Medulla oblongata (tissue), 1 donor: ENCODE measurements at regions not wholly inside any gene's neighbourhood (a gene's known extent, or its start where the extent isn't known, plus 50 kb on each side); places are given as distances from the start of the nearest gene placed in this dataset.
"Not testable (repeated sequence)": the region's sequence is repeated elsewhere in the genome, so short reads cannot be mapped to it uniquely, and the experiment has no call there.

ENCODE experiments used
- DNase-seq: peaks from one replicate; pipeline ENCODE4 v3.0.0-alpha.2; 2015; ENCODE audit errors: extremely low spot score

DNA sequence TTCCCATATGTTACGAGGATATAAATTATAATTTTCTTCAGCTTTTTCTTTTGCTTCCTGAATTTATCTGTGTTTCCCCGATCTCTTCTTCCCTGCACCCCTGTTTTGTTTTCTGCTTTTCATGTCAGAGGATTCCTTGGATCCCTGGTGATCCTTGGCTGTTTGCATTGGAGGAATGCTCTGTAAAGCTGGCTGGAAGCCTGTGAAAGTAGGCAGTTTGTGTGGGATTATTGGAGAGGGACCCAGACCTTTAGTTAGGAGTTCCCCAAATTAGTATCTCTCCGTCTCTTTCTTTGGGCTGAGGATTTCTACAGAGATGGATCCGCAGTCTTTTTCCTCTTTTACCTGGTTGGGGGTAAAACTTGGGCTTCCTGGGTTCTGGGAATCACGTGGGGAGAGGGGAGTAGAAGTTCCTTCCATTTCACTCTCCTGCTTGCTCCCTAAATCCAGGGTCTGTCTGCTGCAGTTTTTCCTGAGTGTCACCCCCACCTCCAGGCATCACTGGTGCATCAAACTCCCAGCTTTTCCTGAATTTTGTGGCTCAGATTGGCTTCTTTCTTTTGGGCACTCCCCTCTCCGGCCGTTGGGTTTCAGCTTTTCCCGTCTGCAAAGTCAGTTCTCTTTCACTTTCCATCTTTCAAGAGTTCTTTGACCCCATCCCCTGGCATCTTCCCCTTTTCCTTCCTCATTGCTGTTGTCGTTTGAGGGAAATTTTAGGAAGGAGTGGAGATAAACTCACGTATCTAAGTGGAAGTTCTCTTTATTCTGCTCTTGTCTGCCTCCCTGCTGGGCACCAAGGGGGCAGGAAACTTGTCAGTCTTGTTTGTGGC is 79.1 kb upstream of the ALX4 start:
- DNase-seq = peak; percentile 21

DNA sequence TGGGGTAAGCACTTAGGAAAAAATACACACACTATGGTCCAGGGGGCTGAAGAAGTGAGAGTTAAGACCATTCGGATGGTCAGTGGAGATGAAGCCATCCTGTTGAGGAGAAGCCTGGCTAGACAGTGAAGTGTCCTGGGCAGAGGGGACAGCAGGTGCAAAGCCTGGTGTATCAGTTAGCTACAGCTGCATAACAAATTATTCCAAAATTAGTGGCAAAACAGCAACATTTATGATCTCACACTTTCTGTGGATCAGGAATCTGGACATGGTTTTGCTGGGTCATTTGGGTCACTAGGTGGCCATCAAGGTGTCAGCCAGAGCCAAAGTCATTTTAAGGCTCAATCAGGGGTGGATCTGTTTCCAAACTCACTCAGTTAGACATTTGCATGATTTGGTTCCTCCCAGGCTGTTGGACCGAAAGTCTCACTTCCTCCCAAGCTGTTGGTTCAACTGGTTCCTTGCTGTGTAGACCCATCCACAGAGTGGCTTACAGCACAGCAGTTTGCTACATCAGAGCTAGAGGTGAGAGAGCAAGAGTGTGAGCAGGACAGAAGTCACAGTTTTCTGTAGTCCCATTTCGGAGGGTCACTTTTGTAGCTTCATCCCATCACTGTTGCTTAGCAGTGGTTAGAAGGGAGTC is 80.1 kb upstream of the ALX4 start:
- no peak for DNase-seq

DNA sequence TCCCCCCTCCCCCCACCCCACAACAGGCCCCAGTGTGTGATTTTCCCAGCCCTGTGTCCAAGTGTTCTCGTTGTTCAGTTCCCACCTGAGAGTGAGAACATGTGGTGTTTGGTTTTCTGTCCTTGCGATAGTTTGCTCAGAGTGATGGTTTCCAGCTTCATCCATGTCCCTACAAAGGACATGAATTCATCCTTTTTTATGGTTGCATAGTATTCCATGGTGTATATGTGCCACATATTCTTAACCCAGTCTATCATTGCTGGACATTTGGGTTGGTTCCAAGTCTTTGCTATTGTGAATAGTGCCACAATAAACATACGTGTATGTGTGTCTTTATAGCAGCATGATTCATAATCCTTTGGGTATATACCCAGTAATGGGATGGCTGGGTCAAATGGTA is 81.1 kb upstream of the ALX4 start:
- not testable (repeated sequence) for DNase-seq

DNA sequence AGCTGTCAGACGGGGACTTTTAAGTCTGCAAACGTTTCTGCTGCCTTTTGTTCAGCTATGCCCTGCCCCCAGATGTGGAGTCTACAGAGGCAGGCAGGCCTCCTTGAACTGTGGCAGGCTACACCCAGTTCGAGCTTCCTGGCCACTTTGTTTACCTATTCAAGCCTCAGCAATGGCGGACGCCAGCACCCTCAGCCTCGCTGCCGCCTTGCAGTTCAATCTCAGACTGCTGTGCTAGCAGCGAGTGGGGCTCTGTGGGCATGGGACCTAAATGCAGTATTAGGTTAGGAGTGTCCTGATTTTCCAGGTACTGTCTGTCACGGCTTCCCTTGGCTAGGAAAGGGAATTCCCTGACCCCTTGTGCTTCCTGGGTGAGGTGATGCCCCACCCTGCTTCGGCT is 86.8 kb upstream of the ALX4 start:
- not testable (repeated sequence) for DNase-seq

DNA sequence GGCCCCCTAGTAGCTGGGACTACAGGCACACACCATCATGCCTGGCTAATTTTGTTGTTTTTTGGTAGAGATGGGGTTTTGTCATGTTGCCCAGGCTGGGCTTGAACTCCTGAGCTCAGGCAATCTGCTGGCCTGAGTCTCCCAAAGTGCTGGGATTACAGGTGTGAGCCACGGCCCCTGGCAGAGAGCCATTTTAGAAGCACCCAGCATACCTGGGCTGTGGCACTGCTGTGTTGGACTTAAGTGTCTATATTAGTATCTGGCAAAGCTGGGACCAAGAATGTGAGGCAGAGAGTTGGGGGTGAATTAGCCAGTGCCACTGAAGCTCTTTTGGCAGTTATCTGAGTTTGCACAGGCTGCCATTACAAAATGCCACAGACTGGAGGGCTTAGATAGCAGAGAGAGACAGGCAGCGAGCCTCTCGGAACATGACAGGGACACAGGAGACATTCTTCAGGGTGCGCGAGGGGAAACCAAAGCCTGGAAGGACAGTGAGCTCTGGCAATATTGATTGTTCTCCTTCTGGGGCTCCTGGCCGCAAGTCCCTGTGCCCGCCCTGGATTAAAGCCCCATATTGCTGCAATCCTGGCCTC is 87.7 kb upstream of the ALX4 start:
- no peak for DNase-seq

DNA sequence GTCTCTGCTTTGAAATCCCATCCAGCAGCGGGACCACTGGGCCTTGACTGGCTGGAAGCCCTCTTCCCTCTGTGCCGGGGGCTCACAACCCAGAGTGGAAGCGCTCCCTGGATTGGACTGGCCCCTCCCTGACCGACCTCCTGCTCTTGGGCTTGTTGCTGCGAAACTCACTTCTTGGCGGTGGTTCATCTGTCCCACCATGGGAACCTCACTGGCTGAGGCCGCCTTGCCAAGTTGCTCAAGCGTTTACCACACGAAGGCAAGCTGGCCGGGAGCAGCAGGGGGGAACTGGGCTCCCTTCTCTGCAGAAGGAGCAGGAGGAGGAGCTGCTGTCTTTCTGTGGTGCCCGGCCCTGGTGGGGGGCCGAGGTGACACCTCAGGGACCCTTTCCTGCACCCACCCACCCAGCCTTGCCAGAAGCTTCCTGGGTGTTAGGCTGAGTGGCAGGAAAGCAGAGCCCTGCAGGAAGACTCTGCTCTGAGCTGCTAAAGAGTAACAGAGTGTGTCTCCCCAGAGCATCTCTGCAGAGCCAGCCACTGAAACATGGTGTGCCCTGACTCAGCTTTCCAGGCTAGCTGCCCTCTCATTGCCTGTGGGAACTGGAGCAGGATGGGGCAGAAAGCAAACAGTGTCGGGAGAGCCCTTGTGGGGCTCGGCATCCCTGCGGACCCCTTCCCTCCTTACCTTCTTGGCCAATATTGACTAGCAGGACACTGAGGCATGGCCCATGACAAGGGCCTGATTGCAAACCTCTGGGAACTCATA is 88.5 kb upstream of the ALX4 start:
- DNase-seq = no peak

DNA sequence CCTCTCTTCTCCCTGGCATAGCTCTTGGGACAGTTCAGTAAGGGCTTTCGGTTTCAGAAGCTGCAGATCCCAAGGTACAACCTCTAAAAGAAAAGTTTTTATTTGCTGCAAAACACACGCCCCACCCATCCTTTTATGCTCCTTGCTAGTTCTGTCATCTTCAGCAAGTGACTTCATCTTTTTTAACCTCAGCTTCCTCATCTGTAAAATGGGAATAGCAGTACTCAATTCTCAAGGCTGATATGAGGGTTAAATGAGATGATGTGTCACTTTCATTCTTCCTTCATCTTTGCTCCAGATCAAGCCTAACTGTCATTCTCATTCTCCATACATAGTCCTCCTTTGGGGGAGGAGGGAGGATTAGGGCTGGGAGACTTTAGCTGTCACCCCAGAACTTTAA is 90.0 kb upstream of the ALX4 start:
- no peak for DNase-seq

DNA sequence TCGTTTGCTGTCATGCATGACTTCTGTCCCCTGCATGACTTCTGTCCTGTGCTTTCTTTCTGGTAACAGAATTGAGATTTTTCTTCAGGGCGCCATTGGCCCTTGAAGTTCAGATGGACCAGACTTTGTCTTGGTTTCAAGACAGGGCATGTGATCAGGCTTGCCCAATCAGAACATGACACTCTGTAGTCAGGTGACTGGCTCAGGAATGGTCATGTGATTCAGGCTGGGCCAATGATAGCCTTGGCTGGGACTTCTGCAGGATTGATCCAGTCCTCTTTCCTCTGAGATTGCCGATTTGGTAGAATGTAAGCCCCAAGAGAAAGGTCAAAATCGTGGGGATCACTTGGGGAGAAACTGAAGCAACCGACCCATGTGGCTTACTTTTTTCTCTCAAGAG is 90.5 kb upstream of the ALX4 start:
- no peak for DNase-seq

DNA sequence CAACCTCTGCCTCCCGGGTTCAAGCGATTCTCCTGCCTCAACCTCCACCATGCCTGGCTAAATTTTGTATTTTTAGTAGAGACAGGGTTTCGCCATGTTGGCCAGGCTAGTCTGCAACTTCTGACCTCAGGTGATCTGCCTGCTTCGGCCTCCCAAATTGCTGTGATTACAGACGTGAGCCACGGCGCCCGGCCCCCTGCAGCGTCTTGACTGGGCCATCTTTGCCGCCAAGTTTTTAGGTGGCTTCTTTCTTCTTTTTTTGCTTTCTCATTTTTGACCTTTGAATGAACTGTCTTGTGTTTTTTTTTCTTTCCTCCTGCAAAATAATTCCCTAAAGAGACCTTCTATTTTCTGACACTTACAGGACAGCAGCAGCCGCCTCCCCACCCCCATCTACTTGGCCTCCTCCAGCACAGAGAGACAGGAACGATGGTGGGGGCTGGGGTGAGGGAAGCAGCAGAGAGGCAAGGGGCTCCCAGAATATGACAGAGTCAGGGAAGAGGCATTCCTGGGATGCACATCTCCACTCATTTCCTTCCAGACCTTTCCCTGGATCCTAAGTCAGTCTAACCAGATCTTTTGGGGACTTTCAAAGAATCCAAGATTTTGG is 92.6 kb upstream of the ALX4 start:
- no peak for DNase-seq

DNA sequence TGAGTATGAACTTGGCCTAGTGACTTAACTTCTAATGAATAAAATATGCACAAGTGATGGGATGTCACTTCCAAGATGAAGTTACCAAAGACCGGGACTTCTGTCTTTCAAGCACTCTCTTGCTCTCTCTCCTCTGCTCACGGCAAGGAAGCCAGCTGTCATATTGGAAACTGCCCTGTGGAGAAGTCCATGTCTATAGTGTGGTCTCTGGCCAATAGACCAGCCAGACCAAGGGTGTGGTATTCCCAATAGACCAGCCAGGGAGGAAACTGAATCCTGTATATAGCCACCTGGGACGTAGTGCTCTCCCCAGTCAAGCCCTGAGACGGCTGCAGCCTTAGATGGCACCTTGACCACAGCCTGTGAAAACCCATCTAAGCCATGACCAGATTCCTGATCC is 93.2 kb upstream of the ALX4 start:
- DNase-seq = no peak

DNA sequence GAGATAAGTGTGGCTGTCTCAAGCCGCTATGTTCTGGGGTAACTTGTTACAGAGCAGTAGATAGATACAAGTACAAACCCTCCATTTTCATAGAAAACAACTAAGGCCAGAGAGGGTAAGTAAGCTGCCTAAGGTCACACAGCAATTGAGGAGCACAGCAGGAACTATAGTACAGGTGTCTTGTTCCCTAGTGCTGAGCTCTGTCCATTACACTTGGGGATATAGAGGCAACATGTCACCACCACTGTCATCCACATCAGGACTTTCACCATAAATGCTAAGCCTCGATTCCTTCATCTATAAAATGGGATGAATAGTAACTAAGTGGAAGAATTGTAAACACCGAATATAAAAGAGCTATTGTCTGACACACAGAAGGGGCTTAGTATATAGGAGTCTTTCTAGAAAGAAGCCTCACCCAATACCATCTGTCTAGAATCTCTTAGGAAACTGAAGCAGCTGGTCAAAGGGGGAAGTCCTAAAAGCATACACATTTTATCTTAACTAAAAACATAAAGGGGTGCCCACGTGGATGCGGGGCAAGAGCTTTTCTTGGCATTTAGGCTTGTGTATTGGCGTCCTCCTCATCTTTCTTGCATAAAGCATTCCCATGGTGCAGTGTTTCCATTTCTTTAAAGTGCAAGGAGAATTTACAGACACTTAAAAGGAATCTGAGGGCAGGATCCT is 93.8 kb upstream of the ALX4 start:
- DNase-seq = no peak

DNA sequence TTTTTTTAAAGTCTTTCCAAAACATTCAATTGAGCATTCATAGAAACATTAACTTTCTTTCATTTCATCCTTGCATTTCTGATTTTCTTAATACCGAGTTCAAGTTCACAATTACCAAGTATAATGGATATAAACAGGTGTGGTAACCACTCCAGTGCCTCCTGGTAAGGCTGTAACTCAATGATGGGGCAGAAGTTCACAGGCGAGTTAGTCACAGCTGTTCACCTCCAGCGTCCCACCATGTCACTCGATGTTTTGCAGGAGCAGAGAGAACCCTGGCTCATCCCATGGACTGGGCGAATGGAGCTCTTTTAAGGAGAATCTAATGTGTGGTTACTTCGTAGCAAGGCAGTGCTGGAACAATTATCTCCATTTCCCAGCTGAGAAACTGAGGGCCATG is 94.4 kb upstream of the ALX4 start:
- DNase-seq = no peak

DNA sequence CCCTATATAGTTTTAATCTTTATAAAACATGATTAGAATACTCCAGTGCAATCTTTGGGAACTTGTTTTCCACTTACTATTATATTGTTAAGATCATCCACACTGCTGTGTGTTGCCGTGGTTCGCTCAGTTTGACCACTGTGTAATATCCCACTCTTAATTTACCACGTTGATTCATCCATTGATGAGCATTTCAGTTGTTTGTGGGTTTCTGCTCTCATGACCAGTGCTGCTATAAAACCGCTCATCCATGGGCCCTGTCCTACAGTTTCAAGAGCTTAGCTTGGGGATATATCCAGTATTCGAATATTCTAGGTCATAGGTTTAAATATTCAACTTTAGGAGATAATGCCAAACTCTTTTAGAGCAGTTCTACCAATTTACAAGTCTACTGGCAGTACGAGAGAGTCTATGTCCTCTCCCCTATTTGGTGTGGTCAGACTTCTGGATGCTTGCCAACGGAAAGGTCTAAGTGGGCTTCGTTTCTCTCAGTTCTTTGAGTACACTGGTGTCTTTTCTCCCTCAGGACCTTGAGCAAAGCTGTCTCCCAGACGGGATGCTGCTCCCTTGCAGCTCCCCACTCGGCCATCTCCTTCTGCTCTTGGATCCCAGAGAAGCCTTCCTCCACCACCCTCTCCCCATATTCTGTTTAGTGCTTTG is 94.9 kb upstream of the ALX4 start:
- DNase-seq = no peak

DNA sequence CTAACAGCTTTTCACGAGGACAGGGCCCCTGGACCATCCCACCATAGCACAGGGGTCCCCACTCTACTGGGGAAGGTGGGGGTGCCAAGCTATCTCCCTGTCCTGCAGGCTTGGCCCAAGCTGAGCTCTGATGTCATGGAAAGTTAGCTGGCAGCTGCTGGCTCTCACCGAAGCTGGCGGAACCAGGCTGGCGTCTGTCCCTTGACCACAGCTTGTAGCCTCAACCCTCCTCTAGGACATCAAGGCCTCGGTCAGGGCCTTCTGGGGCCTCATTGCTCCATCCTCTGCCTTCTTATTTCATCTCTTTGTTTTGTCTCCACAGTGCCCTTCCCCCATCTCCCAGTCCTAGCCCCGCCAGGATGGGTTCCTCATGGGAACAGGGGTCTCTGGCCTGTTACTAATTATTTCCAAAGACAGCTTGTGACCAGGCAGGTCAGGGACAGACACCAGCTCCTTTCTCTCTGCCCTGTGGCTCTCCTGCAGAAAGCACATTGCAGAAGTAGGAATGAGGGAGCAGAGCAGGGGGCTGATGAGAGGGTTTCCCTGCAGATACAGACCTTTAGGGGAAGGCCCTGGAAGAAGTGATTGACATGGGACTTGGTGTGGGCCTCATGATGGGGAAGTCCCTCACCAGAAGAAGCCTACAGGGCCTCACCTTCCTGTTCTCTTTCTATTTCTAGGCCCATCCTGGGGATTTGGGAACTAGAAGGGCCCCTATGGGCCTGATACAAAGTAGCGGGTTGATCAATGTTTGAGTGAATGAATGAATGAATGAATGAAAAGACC is 97.5 kb upstream of the ALX4 start:
- peak; percentile 21 for DNase-seq

DNA sequence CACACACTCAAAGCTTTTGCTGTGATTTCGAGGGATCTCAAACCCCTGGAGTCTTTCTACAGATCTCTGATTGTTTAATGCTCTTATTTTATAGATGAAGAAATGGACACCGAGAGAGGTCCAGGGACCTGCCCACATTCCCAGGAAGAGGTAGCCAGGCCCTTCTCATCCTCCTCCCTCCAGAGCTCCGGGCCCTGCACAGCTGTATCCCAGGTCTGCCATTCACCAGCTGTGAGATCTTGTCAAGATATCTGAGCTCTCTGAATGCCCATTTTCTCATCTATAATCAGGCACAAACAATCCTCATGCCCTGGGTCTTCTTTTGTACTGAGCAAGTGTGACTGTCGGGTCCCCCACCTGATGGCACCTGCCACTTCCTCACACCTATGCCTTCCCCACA is 98.2 kb upstream of the ALX4 start:
- DNase-seq = no peak

DNA sequence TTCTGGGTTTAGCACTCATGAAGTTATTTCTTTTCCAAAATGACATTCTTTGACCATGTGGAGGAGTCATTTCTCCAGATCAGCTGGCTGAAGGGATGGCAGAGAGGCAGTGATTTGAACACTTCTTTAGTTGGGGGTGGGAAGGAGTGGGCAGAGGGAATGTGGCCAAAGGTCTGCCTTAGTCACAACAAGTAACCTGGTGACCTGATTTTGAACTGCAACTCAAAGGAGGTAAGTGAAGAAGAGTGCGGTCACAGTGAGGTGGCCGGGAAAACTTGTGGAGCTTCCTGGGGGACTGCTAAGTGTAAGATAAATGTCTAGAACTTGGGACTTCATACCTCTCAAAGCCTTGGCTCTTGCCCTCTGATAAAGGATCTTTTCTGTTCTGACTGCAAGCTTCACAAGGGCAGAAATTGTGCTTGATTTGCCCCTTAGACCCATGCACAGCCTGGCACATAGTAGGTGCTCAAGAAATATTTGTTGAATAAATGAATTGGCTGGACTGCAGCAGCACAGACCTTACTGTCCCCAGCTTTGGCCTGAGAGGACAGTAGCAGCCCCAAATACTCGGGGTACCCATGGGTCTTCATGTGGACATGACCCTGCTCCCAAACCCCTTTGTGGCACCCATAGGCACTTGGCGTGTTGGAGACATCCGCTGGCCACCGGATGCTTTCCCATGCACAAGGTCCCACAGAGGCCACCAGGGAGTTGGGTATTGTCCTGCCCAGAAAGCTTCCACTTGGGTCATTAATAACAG is 99.0 kb upstream of the ALX4 start:
- no peak for DNase-seq

DNA sequence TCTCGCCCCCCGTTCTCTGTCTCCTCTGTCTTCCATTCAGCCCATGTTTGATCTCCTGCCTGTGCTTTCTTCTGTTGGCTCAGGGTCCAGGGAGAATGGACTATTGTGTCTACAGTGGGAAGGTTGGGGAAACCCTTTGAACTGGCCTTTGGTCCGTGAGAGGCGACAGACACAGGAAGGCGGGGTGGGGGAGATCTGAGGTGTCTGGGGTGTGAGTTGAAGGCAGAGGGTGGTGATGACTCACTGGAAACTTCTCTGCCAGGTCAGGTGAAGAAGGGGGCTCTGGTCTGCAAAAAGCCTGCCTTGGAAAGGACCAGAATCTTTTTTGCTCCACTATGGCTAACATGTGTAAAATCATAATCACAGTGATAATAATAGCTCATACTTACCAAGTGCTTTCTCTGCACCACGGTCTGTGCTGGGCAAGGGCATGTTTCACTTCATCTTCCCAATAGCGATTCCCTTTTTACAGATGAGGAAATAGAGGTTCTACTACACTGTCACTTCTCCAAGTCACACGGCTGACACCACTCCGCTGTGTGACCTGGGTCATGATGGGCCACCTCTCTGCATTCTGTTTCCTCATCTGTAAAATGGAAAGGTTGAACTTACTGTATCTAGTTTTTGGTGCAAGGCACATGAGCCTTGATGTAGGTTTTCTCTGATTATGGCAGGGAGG is 99.8 kb upstream of the ALX4 start:
- DNase-seq = peak; percentile 44

DNA sequence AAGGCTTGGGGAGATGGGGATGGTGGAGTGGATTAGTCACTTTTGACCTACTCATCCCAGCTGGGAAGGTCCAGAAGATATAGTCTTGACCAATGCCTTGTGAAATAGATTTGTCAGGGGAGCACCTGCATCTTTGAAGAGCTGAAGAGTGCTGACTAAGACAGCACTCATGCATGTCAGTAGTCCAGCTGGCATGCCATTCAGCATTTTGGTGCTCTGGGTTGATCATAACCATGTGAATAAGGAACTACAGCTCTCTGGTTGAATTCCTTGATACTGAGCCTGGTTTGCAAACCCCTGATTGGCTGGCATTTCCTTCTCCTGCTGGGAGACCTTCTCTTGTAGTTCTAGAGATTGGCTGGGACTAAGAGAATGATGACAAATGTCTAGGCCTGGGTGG is 106.8 kb upstream of the ALX4 start:
- no peak for DNase-seq
